Breast epithelium (tissue), 4 donors: ENCODE measurements at regions not wholly inside any gene's neighbourhood (a gene's known extent, or its start where the extent isn't known, plus 50 kb on each side); places are given as distances from the start of the nearest gene placed in this dataset.
"Not testable (repeated sequence)": the region's sequence is repeated elsewhere in the genome, so short reads cannot be mapped to it uniquely, and the experiment has no call there.

Source experiments
- DNase-seq, 2 donors: peaks; one replicate each; pipeline ENCODE4 v3.0.0-alpha.2; 2019; ENCODE audit warnings: low spot score in 2 of 2
- H3K27ac ChIP-seq, 2 donors: fragments of 200-600 bp; sonication (generic) in 1 of 2; one replicate each; pipeline ENCODE4 v1.5.1; 2016 to 2019; ENCODE audit warnings: mild to moderate bottlenecking in 1 of 2
- H3K27me3 ChIP-seq, 2 donors: fragments of 200-600 bp; sonication (generic) in 1 of 2; one replicate each; pipeline versions ENCODE4 v1.5.1 to v1.6.0; 2017 to 2019; ENCODE audit warnings: control low read depth in 1 of 2, mild to moderate bottlenecking in 1 of 2
- H3K36me3 ChIP-seq: fragments of 200-600 bp; one replicate; pipeline ENCODE4 v1.5.1; 2019
- H3K4me1 ChIP-seq, 2 donors: fragments of 200-600 bp; sonication (generic); one replicate each; pipeline ENCODE4 v1.5.1; 2016 to 2019; ENCODE audit warnings: control low read depth in 1 of 2
- H3K4me3 ChIP-seq, 3 donors: fragments of 200-600 bp; sonication (generic); 1 replicate in 2 of 3; 2 replicates in 1 of 3; pipeline ENCODE4 v1.5.1; 2016 to 2019; ENCODE audit warnings: mild to moderate bottlenecking in 3 of 3, moderate library complexity in 2 of 3
- H3K9me3 ChIP-seq, 2 donors: fragments of 200-600 bp; sonication (generic) in 1 of 2; one replicate each; pipeline ENCODE4 v1.5.1; 2016 to 2019; ENCODE audit warnings: control low read depth in 1 of 2
- CTCF ChIP-seq, 3 donors: fragments of 450-650 bp; IDR thresholded peaks; one replicate each; pipeline ENCODE4 v1.5.1; 2016 to 2017; ENCODE audit warnings: antibody characterized with exemption in 3 of 3, mild to moderate bottlenecking in 3 of 3, moderate library complexity in 3 of 3
- POLR2A ChIP-seq: fragments of 450-650 bp; IDR thresholded peaks from one replicate; pipeline ENCODE4 v1.6.1; 2016; ENCODE audit warnings: antibody characterized with exemption, mild to moderate bottlenecking, moderate library complexity
- POLR2AphosphoS5 ChIP-seq, 3 donors: sonication (generic); formaldehyde crosslinking; IDR thresholded peaks; one replicate each; pipeline ENCODE4 v1.6.1; 2017; ENCODE audit warnings: antibody characterized with exemption in 3 of 3
- intact Hi-C: fragments of 100-400 bp; cut with DNase I; formaldehyde crosslinking; loops from one replicate; pipeline ENCODE4 v1.15.1; 2023; ENCODE audit warnings: low total_unique reads

DNA sequence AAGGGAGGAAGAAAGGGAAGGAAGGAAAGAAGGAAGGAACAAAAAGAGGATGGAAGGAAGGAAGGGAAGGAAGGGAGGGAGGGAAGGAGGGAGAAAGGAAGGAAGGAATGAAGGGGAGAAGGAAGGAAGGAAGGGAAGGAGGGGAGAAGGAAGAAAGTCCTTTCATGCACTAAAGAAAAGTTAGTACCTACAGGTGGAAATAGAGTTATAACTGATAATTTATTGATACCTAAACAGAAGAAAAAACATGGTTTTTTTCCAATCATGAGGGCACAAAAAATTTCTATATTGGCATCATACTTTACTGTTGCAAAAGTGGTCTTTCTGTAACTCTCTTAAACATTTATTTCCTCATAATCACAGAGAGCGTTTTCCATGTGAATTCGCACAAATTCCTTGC lies 659.4 kb downstream of the MAFB start:
- TF ChIP-seq POLR2AphosphoS5 (IDR thresholded peaks at IDR 0.05) (no peak), POLR2A (no peak), CTCF (IDR thresholded peaks at IDR 0.05) (no peak)

GRCh38 chr20:40019510-40019909 lies 669.5 kb downstream of the MAFB start:
- no peak overlapping the region for H3K4me3 ChIP-seq
- no peaks in the 10 kb centered on the region for H3K9me3 ChIP-seq
- no peak overlapping the region for H3K27ac ChIP-seq
- no peaks in the 10 kb centered on the region for H3K36me3 ChIP-seq
- H3K4me1 ChIP-seq, result no peaks in the 10 kb centered on the region
- no peak for DNase-seq
- no peaks in the 10 kb centered on the region for H3K27me3 ChIP-seq
- TF ChIP-seq POLR2AphosphoS5 (IDR thresholded peaks at IDR 0.05), result no peak
- intact Hi-C loops, result no loop called here

More for the DNA sequence above, 659.4 kb downstream of the MAFB start:
- H3K9me3 ChIP-seq, result no peaks in the 10 kb centered on the region
- no peak overlapping the region for H3K4me3 ChIP-seq
- intact Hi-C loops, result no loop called here
- no peak overlapping the region for H3K27ac ChIP-seq
- no peaks in the 10 kb centered on the region for H3K27me3 ChIP-seq
- no peaks in the 10 kb centered on the region for H3K4me1 ChIP-seq
- DNase-seq, result no peak
- no peaks in the 10 kb centered on the region for H3K36me3 ChIP-seq

DNA sequence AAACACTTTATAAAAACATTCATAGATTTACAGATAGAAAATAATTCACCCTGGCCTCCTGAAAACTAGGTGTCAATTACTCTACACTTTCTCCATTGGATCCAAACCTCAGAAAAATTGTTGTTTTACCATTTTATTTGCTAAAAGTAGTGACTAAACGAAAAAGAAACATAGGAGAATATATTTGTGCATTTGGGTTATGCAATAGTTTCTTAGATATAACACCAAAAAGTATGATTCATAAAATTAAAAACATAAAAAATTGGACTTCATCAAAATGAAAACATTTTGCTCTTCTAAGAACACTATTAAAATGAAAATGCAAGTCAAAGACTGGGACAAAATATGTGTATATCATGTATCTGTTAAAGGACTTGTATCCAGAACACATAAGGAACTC lies 671.3 kb downstream of the MAFB start:
- Histone ChIP-seq H3K36me3 (no peaks in the 10 kb centered on the region), H3K9me3 (no peaks in the 10 kb centered on the region), H3K27ac (no peak overlapping the region), H3K27me3 (no peaks in the 10 kb centered on the region), H3K4me1 (no peaks in the 10 kb centered on the region), H3K4me3 (no peak overlapping the region)
- DNase-seq, result no peak
- intact Hi-C loops, result no loop called here
- TF ChIP-seq POLR2AphosphoS5 (IDR thresholded peaks at IDR 0.05) (no peak), CTCF (IDR thresholded peaks at IDR 0.05) (no peak), POLR2A (no peak)

- H3K27me3 ChIP-seq, result no peaks in the 10 kb centered on the region
- intact Hi-C loops, result no loop called here
- H3K4me3 ChIP-seq, result no peak overlapping the region
- H3K27ac ChIP-seq, result no peak overlapping the region
- DNase-seq, result no peak
- H3K9me3 ChIP-seq, result no peaks in the 10 kb centered on the region
- TF ChIP-seq POLR2A, result no peak
- no peak for TF ChIP-seq POLR2AphosphoS5 (IDR thresholded peaks at IDR 0.05)
- no peak for TF ChIP-seq CTCF (IDR thresholded peaks at IDR 0.05)
- no peaks in the 10 kb centered on the region for H3K4me1 ChIP-seq
- H3K36me3 ChIP-seq, result no peaks in the 10 kb centered on the region
Measured at GRCh38 chr20:40016890-40017289, 672.1 kb downstream of the MAFB start.

DNA sequence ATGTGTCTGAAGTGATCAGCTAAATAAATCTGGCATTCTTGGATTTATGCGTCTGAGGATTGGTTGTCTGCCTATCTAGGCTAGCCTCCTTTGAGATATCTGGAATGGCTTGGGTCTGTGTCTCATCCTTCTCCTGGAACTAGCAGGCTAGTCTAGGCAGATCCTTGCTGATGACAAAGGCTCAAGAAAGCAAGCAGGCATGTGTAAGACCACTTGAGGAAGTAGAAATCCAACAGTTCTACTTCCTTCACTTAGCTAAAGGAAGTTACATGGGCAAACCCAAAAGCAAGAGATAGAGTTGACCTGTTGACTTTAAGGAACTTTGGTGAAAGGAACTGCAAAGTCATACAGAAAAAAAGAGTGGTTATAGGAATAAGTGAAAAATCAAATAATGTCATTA lies 672.6 kb downstream of the MAFB start:
- no peak overlapping the region for H3K4me3 ChIP-seq
- no peaks in the 10 kb centered on the region for H3K36me3 ChIP-seq
- no peak for TF ChIP-seq POLR2A
- no peak for TF ChIP-seq CTCF (IDR thresholded peaks at IDR 0.05)
- H3K9me3 ChIP-seq, result no peaks in the 10 kb centered on the region
- intact Hi-C loops, result no loop called here
- no peak overlapping the region for H3K27ac ChIP-seq
- no peaks in the 10 kb centered on the region for H3K4me1 ChIP-seq
- no peaks in the 10 kb centered on the region for H3K27me3 ChIP-seq
- no peak for DNase-seq

GRCh38 chr20:40012026-40012425 lies 677.0 kb downstream of the MAFB start:
- H3K27me3 ChIP-seq, result not testable (repeated sequence)

More at GRCh38 chr20:40012026-40012425, 677.0 kb downstream of the MAFB start:
- H3K27ac ChIP-seq, H3K36me3 ChIP-seq, H3K4me3 ChIP-seq, intact Hi-C loops, DNase-seq, H3K9me3 ChIP-seq, H3K4me1 ChIP-seq: not testable (repeated sequence)
